RWPE1 (cell line): ENCODE measurements at regions not wholly inside any gene's neighbourhood (a gene's known extent, or its start where the extent isn't known, plus 50 kb on each side); places are given as distances from the start of the nearest gene placed in this dataset.

ENCODE experiments used
- CTCF ChIA-PET: fragments of 350-600 bp; sonication (Branson Sonifier 250); formaldehyde crosslinking; extraction: SDS; loops from one replicate; lab custom pipeline; 2021; lab: Yijun Ruan, JAX
- POLR2A ChIA-PET: fragments of 400-600 bp; formaldehyde crosslinking; extraction: SDS; loops from one replicate; lab custom pipeline; 2020; ENCODE audit warnings: antibody characterized with exemption; ENCODE audit not compliant: low non-redundant PET; lab: Yijun Ruan, JAX
- DNase-seq: peaks from one replicate; pipeline ENCODE4 v3.0.0; 2012; ENCODE audit warnings: low spot score
- H3K27ac ChIP-seq: fragments of 450-650 bp; 2 replicates; pipeline ENCODE4 v1.5.1; 2017
- CTCF ChIP-seq: fragments of 450-650 bp; conservative IDR thresholded peaks from 2 replicates; pipeline ENCODE4 v1.5.1; 2017; ENCODE audit warnings: low read depth, mild to moderate bottlenecking

GRCh38 chrX:8245411-8245810 lies 74.3 kb upstream of the VCX2 start:
- no peak for TF ChIP-seq CTCF
- POLR2A ChIA-PET = no interaction called here
- H3K27ac ChIP-seq = no peak overlapping the region
- no peak for DNase-seq
- CTCF ChIA-PET = no interaction called here

GRCh38 chrX:8253096-8253495 lies 82.0 kb upstream of the VCX2 start:
- ChIA-PET CTCF (no interaction called here), POLR2A (no interaction called here)
- DNase-seq = no peak
- no peak overlapping the region for H3K27ac ChIP-seq
- TF ChIP-seq CTCF = no peak

GRCh38 chrX:8254401-8254800 lies 83.3 kb upstream of the VCX2 start:
- ChIA-PET CTCF (interaction anchor here (0.8 kb wide), 1 partner anchor 13 kb away, joined by 3 read pairs; no protein-coding TSS in a partner anchor), POLR2A (no interaction called here)
- DNase-seq = no peak
- TF ChIP-seq CTCF = no peak
- H3K27ac ChIP-seq = no peak overlapping the region

GRCh38 chrX:8272821-8273220 lies 101.8 kb upstream of the VCX2 start:
- ChIA-PET POLR2A (no interaction called here), CTCF (no interaction called here)
- no peak for TF ChIP-seq CTCF
- H3K27ac ChIP-seq = no peak overlapping the region
- DNase-seq = no peak

GRCh38 chrX:8273451-8273895 lies 102.4 kb upstream of the VCX2 start:
- DNase-seq = peak; percentile 5
- ChIA-PET CTCF (interaction anchor here (0.6 kb wide), 1 partner anchor 119 kb away, joined by 3 read pairs; no protein-coding TSS in a partner anchor), POLR2A (no interaction called here)
- H3K27ac ChIP-seq = no peak overlapping the region
- no peak for TF ChIP-seq CTCF

- ChIA-PET CTCF (no interaction called here), POLR2A (no interaction called here)
- no peak for DNase-seq
- no peak for TF ChIP-seq CTCF
- no peak overlapping the region for H3K27ac ChIP-seq
Observed at GRCh38 chrX:8274170-8274569, 103.1 kb upstream of the VCX2 start.
